Vagina (tissue), 2 donors: ENCODE measurements at regions not wholly inside any gene's neighbourhood (a gene's known extent, or its start where the extent isn't known, plus 50 kb on each side); places are given as distances from the start of the nearest gene placed in this dataset.

Source experiments
- CTCF ChIP-seq, 3 experiments: fragments of 450-650 bp in 2 of 3; fragments of 200-600 bp in 1 of 3; sonication (generic) in 1 of 3; IDR thresholded peaks; one replicate each; pipeline ENCODE4 v1.5.1; 2017 to 2019; ENCODE audit warnings: antibody characterized with exemption in 3 of 3, mild to moderate bottlenecking in 2 of 3, moderate library complexity in 2 of 3
- POLR2A ChIP-seq, 2 donors: fragments of 450-650 bp; IDR thresholded peaks; one replicate each; pipeline ENCODE4 v1.6.1; 2017; ENCODE audit warnings: antibody characterized with exemption in 2 of 2, mild to moderate bottlenecking in 2 of 2, moderate library complexity in 2 of 2
- POLR2AphosphoS5 ChIP-seq, 2 donors: sonication (generic); formaldehyde crosslinking; IDR thresholded peaks; one replicate each; pipeline ENCODE4 v1.9.0; 2017; ENCODE audit warnings: antibody characterized with exemption in 2 of 2, mild to moderate bottlenecking in 2 of 2, low read depth in 1 of 2; ENCODE audit not compliant: insufficient read depth in 1 of 2

- TF ChIP-seq CTCF (IDR thresholded peaks at IDR 0.05) (no peak), POLR2A (IDR thresholded peaks at IDR 0.05) (no peak), POLR2AphosphoS5 (IDR thresholded peaks at IDR 0.05; ENCODE audit: insufficient read depth in 1 of 2, low read depth in 1 of 2) (no peak)
These were observed 576.5 kb downstream of the CSNK1G3 start for GRCh38 chr5:124088289-124089032.
